CD1c-positive myeloid dendritic cell (primary cell): ENCODE measurements at regions not wholly inside any gene's neighbourhood (a gene's known extent, or its start where the extent isn't known, plus 50 kb on each side); places are given as distances from the start of the nearest gene placed in this dataset.

Experiments
- DNase-seq: peaks from one replicate; pipeline ENCODE4 v3.0.0-alpha.2; 2016; ENCODE audit errors: extremely low spot score

DNA sequence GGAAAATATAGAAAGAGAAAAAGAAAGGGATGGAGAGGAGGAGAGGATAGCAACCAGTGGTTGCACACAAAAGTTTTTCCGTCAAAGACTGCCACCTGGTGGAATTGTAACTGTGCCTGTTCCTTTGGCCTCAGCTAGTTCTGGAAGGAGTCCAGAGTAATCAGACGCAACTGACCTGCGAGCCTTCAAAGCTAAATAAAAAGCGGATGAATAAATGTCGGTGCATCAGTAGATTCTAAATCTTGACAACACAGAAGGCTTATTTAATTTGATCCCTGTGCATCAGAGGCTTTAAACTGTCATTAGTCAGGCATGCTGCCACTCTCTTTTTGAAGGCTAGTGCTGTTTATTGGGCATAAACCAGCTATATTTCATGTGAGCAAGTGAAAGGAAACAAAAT, 132.9 kb upstream of the ACO1 start:
- peak; percentile 33 for DNase-seq

DNA sequence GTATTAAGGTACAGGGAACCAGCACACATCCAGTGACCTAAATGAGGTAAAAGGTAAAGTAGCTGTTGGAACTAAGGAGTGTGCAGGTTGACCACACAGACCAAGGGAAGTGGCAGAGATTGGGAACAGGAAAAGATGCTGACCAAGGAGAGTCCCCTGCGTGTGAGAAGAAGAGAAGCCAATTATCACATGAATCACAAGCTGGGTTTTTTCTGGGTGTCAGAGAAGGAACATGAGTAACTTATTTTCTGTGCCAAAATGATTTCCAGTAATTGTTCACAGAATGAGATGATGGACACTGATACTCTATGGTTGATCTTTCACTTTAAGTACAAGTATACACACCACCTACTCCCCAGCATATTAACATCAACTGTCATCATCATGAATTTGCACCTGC, 130.7 kb upstream of the ACO1 start:
- DNase-seq, result no peak

DNA sequence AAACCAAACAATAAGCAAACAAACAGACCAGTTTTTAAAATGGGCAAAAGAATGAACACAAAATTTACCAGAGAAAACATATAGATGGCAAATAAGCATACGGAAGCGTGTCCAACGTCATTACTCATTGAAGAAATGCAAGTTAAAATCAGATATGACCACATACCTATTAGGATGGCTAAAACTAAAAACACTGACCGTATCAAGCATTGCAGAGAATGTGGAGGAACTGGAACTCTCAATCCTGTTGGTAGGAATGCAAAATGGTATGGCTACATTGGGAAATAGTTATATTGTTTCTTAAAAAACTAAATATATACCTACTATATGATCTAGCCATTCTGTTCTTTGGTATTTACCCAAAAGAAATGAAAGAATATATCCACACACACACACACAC, 129.4 kb upstream of the ACO1 start:
- DNase-seq, result no peak

DNA sequence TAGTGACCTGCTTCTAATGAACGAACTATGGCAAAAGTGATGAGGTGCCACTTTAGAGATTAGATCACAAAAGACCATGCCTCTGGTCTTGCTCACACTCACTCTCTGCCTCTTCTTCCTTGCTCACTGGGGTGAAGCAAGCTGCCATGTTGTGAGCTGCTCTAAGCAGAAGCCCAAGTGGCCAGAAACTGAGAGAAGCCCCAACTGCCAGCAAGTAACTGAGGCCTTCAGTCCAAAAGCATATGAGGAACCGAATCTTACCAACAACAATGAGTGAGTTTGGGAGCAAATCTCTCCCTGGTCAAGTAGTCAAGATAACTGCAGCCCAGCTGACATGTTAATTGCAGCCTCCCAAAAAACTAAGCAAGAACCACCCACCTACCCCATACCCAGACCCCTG, 126.0 kb upstream of the ACO1 start:
- no peak for DNase-seq

DNA sequence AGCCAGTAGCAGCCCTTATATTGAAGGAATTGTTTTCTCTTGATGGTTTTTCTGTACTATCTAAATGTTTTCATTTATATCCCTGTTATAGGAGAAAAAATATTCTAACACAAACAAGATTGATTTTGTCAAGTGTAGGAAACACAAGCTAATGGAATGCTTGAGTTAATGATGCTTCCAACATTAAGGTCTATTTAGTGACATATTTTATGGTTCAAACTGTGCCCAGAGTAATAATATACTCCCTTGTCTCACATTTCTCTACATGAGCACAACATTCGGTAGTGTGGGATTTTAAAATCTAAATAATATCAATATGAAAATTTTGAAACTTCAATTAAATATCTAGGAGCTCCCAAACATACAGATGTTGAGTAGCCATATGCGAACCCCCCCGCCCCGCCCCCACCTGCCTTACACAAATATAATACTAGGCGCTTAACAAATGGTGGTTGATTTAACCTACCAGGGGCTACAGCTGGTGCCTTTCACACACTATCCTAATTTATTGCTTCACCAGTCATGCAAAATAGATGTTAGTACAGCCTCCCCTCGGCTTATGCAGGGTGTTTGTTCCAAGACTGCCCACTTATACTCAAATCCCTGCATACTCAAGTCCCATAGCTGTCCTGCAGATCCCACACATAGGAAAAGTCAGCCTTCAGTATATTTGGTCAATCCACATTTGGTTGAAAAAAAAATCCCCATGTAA, 124.1 kb upstream of the ACO1 start:
- DNase-seq, result no peak

DNA sequence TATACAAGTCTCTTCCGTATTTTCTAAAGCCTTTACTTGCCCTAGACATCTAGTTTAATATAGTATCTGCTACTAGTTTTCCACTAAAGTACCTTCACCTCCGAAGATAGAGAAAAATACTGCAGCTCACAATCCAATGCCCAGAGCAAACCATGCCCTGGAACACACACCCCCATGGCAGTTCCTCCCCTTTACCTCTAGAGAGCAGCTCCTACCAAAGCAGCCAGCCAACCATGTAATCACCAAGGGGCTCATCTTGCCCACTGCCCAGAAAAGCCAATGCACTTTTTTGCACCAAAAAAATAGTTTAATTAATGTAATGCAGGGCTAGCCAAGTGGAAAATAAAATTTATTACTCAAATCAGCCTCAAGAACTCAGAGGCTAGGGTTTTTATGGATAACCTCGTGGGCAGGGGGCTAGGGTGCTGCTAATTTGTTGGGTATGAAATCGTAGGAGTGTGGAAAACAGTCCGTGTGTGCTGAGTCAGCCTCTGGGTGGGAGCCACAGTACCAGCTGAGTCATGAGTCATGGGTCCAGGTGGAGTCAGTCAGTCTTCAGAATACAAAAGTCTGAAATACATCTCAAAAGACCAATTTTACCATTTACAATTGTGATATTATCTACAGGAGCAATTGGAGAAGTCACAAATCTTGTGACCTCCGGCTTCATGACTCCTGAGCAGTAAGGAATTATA, 120.1 kb upstream of the ACO1 start:
- no peak for DNase-seq

DNA sequence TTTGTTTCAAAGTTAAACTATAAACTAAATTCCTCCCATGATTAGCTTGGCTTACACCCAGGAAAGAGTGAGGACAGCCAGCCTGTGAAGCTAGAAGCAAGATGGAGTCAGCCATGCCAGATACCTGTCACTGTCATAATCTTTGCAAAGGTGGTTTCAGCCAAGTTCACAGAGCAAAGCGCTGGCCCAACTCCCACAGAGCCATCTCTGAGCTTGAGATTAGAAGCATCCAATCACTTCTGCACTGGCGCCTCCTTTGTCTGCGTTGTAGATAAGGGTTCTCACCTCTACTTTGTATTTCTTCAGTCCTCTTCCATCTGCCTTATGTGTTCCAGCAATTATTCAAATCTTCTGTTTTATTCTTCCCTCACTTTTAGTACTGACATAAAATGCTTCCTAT, 119.4 kb upstream of the ACO1 start:
- DNase-seq, result no peak

DNA sequence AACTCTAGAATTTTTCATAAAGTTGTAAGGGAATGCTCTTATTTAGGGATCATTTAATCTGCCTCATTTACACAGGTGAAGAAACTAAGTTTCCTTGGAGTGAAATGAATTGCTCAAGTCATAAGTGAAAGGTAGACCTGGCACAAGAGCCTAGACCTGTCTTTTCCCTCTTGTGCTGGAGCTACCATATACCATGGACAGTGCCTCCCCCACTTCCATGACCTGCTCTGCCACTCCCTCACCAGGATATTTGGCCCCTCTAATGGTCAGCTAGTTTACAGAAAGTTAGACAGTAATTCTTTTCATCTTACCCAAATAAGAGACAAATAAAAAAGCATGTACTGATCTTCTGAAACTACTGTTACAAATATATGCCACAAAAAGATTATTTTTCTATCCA, 105.5 kb upstream of the ACO1 start:
- DNase-seq, result no peak

DNA sequence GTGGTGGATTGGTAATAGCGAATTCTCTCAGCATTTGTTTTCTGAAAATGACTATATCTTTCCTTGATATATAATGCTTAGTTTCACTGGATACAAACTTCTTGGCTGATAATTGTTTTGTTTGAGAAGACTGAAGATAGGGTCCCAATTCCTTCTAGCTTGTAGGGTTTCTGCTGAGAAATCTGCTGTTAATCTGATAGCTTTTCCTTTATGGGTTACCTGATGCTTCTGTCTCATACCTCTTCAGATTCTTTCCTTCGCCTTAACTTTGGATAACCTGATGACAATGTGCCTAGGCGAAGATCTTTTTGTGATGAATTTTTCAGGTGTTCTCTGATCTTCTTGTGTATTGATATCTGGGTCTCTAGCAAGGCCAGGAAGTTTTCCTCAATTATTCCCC, 94.7 kb upstream of the ACO1 start:
- no peak for DNase-seq

DNA sequence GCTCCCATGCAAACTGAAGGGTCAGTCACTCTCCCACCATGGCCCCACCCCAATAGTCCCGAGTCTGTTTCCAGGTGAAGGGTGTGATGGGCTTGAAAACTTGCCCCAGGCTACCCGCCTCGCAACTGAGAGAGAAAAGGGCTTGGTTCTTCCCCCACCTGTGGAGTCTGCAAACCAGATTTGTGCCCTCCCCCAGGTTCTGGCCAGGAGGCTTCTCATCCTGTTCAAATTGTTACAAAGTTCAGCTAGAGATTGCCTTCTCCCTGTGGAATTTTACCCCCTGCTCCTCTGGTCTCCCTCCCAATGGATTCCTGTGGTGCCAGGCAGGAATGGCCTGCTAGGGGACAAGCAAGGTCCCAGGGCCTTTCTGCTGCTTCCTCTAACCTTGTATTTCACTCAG, 93.1 kb upstream of the ACO1 start:
- no peak for DNase-seq

DNA sequence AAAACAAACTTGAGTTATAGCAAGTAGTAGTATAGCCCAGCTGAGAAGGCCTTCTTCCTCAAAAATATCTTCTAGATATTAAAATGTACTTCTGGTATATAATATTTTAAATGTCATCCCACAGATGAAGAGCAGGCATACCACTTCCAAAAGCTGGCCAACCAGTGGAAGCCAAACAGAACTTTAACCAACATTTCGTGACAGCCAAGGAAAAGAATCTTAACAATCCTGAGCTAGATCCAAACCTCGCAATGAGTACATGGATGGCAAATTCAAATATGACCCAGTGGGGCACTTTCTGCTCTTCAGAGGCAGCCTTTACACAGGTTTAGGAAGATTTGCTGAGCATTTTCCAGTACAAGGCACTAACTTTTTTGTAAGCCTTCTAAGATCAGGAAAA, 91.8 kb upstream of the ACO1 start:
- no peak for DNase-seq

DNA sequence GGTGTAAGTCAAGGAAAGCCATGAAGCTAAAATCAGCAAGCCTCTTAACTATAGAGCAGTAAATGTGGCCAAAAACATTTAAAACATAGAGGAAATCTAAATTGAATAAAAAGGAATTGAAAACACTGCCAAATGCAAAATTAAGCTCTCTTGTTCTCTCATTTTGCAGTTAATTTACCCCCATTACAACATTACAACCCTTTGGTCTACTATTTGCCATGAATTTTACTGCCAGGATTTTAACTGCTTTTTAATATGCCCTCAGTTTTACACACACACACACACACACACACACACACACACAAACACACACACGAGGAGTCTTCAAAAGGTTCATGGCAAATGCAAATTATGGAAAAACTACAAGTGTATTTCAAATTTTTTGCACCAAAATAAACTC, 91.4 kb upstream of the ACO1 start:
- DNase-seq, result no peak

DNA sequence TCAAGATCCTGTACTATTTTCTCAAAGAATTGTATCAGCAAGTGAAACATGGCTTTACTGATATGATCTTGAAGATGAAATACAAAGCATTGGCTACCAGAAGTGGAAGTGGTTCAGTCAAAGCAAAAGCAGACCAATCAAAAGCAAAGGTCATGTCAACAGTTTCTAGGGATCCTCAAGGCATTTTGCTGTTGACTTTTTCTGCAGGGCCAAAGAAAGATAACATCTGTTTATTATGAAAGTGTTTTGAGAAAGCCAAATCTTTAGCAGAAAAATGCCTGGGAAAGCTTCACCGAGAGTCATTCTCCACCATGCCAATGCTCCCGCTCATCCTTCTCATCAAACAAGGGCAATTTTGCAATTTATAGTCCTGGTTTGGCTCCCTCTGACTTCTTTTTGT, 90.3 kb upstream of the ACO1 start:
- no peak for DNase-seq

DNA sequence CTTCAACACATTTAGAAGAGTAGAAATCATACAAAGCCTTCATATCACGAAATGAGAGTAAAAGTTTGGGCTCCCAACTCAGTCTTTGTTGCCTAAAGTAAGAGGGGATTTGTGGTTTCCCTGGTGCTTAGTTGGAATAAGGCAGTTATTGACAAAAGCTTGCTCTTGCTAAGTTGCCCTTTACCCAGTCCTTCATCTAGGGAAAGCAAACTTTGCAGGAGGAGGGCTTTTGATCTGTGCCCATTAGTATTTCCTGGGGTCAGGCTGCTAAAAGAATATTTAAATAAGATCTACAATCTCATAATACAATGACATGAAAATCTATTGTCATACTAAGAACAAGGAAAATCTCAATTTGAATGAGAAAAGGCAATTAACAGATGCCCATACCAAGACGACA, 84.1 kb upstream of the ACO1 start:
- DNase-seq, result no peak

DNA sequence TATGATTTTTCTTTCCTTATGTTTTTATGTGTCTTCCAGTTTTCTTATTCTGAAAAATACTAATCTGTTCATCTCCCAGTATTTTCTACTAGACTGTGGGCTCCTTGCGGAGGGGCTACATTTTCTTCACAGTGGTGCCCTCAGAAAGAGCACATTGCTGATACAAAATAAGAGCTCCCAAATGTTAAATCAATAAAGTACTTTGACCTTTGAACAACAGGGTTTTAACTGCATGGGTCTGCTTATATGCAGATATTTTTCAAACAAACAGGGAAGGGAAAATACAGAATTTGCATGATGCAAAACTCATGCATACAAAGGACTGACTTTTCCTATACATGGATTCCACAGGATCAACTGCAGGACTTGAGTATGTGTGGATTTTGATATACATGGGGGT, 79.9 kb upstream of the ACO1 start:
- no peak for DNase-seq

DNA sequence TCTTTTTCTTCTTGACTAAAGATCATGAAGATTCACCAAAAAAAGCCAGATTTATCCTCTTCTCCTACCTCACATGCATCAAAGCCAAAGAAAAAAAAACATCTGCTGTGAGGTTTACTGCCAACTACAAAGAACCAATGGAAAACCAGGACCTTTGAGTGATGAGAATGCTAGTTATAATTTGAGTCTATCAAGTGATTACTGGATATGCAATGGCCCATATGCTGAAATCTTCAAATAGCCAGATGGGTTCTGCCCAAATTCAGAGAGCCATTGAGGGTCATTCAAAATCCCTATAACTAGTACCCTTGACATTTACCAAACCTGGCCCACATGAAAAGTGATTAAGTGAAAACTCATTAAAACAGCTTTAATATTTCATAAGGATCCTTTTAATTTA, 78.4 kb upstream of the ACO1 start:
- no peak for DNase-seq

DNA sequence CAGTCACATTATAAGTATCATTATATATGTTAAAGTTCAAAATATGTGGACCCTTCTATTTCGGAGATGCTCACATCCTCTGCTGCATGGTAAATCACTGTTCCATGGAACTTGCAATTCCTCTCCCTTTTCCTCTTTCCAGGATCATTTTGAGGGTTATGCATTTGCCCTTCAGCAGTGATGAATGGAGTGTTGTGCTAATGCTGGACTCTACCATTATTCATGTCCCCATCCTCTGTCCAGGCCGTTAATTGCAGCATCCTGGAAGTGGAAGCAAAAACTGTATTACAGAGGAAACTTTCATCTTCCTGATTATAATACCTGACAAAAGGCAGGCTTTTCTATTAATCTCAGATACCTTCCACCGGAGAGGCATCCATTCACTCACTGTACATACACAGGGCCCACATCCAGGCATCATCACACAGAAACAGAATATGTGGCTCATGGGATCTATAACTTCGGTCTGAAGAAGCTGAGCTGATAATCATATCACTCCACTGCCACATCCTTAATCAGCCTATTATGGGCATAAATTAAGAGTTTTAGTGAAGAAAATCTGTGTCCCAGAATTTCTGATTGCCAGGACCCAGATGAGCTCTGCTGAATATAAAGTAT, 65.0 kb upstream of the ACO1 start:
- DNase-seq, result no peak

DNA sequence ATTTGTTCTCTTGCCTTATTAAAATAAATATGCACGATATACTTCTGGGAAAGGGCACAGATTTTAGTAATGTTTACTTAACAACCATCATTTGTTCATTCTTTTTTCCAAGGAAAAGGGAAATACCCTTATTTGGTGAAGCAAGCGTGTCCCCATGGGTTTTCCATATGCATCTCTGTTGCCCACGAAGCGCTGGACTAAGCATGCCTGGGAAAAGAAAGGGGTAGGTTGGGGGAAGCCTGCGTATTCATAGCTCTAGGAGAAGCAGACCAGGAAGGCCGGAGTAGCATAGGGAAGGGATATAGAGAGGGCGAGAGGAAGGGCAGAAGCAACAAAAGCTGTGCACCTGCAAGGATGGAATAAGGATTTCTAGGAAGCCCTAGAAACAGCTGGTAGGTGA, 61.8 kb upstream of the ACO1 start:
- DNase-seq, result no peak

DNA sequence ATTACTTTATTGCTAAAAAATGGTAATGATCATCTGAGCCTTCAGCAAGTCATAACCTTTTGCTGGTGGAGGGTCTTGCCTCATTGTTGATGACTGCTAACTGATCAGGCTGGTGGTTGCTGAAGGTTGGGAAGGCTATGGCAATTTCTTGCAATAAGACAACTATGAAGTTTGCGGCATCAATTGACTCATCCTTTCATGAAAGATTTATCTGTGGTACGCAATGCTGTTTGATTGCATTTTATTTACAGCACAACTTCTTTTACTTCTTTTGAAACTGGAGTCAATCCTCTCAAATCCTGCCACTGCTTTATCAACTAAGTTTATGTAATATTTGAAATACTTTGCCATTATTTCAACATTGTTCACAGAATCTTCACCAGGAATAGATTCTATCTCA, 58.3 kb upstream of the ACO1 start:
- no peak for DNase-seq

DNA sequence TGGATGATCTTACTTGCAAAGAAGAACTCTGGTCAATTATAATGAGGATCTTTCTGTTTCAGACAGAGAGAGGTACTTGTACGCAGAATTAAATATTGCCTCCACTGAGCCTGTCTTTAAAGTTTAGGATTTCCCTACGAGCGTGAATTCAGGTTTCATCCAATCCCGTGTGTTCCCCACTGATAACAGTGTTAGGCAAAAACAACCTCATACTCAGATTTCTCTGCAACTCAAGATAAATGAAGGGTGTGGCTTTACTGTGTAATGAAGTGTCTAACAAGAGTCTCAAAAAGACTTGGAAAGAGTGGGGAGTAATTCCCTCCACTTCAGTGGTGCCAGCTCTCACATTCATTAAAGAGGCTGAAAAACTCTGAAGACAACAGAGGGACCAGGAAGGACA, 53.2 kb upstream of the ACO1 start:
- DNase-seq, result no peak

DNA sequence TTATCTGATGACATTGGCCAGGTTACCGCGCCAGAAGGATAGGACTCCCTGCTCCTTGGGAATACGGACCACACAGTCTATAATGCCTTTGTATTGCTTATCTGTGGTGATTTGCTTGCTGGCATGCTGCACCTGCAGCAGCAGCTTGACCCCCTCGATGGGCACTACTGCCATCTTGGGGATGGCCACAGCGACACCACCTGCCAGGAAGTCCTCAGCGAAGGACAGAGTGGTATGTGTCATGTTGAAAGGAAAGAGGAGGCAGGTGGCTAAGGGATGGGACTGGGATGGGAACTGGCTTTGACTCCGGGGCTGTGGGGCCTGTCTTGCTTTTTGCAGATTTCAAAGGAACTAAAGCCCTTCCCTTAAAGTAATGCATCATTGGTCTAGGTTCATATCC, 50.3 kb upstream of the ACO1 start:
- no peak for DNase-seq
